Thyroid gland (tissue), 4 donors: ENCODE measurements at regions not wholly inside any gene's neighbourhood (a gene's known extent, or its start where the extent isn't known, plus 50 kb on each side); places are given as distances from the start of the nearest gene placed in this dataset.

Experiments used
- DNase-seq, 2 donors: peaks; one replicate each; pipeline ENCODE4 v3.0.0-alpha.2; 2019
- H3K27ac ChIP-seq, 3 donors: fragments of 200-600 bp; sonication (generic); 1 replicate in 2 of 3; 2 replicates in 1 of 3; pipeline ENCODE4 v1.5.1; 2016 to 2019; ENCODE audit warnings: mild to moderate bottlenecking in 1 of 3, moderate library complexity in 1 of 3
- H3K27me3 ChIP-seq: fragments of 200-600 bp; sonication (generic); one replicate; pipeline ENCODE4 v1.5.1; 2019
- H3K36me3 ChIP-seq, 2 donors: fragments of 200-600 bp; sonication (generic); one replicate each; pipeline ENCODE4 v1.5.1; 2016 to 2019
- H3K4me1 ChIP-seq, 2 donors: fragments of 200-600 bp; sonication (generic); one replicate each; pipeline ENCODE4 v1.5.1; 2017 to 2019
- H3K4me3 ChIP-seq, 3 donors: fragments of 200-600 bp; sonication (generic); replicated peaks in 1 of 3; 1 replicate in 2 of 3; 2 replicates in 1 of 3; pipeline ENCODE4 v1.5.1; 2016; ENCODE audit warnings: mild to moderate bottlenecking in 1 of 3
- H3K9me3 ChIP-seq: fragments of 200-600 bp; sonication (generic); one replicate; pipeline ENCODE4 v1.5.1; 2017
- CTCF ChIP-seq, 6 experiments: fragments of 200-600 bp in 3 of 6; fragments of 450-650 bp in 3 of 6; sonication (generic) in 3 of 6; IDR thresholded peaks; one replicate each; pipeline ENCODE4 v1.5.1; 2016 to 2019; ENCODE audit warnings: antibody characterized with exemption in 6 of 6, mild to moderate bottlenecking in 2 of 6, inconsistent platforms in 1 of 6, moderate library complexity in 1 of 6
- POLR2A ChIP-seq, 2 donors: fragments of 450-650 bp; IDR thresholded peaks; one replicate each; pipeline ENCODE4 v1.6.1; 2017; ENCODE audit warnings: antibody characterized with exemption in 2 of 2, mild to moderate bottlenecking in 2 of 2, moderate library complexity in 1 of 2
- WGBS, 2 donors: methylation state at CpG; one replicate each; pipeline ENCODE4 v1.1.5; 2017; 5-methylcytosine and 5-hydroxymethylcytosine counted together
- intact Hi-C: fragments of 100-400 bp; cut with DNase I; formaldehyde crosslinking; loops from one replicate; pipeline ENCODE4 v1.15.1; 2023

GRCh38 chr6:169832247-169832948 is 81.0 kb downstream of the ERMARD start:
- H3K27me3 ChIP-seq, result no peaks in the 10 kb centered on the region
- intact Hi-C loops, result loop anchor here (5.0 kb wide), 1 partner anchor 700 kb away; no protein-coding TSS in a partner anchor
- no peak overlapping the region for H3K4me3 ChIP-seq
- no peak for DNase-seq
- H3K27ac ChIP-seq, result no peak overlapping the region
- WGBS, 2 donors, result 71 to 74% methylated on average over 4 of the region's 4 CpGs
- no peaks in the 10 kb centered on the region for H3K9me3 ChIP-seq
- peaks cover 0 to 3% of the 10 kb centered on the region in 2 donors for H3K4me1 ChIP-seq
- TF ChIP-seq CTCF (IDR thresholded peaks at IDR 0.05), result no peak
- TF ChIP-seq POLR2A (IDR thresholded peaks at IDR 0.05), result no peak
- H3K36me3 ChIP-seq, result no peaks in the 10 kb centered on the region

- no peaks in the 10 kb centered on the region for H3K9me3 ChIP-seq
- peak; percentile 64 to 69 for DNase-seq
- H3K4me1 ChIP-seq, result peaks cover 0 to 3% of the 10 kb centered on the region in 2 donors
- no peaks in the 10 kb centered on the region for H3K27me3 ChIP-seq
- H3K36me3 ChIP-seq, result no peaks in the 10 kb centered on the region
- no peak overlapping the region for H3K4me3 ChIP-seq
- 40 to 41% methylated on average over 26 of the region's 32 CpGs for WGBS, 2 donors
- no peak overlapping the region for H3K27ac ChIP-seq
- no peak for TF ChIP-seq POLR2A (IDR thresholded peaks at IDR 0.05)
- TF ChIP-seq CTCF (IDR thresholded peaks at IDR 0.05), result peak; percentile 80 to 92 (median 90)
- intact Hi-C loops, result loop anchor here (5.0 kb wide), 1 partner anchor 701 kb away; no protein-coding TSS in a partner anchor
These were observed 80.2 kb downstream of the ERMARD start for GRCh38 chr6:169831450-169832246.
